ENCODE measurements at regions not wholly inside any gene's neighbourhood (a gene's known extent, or its start where the extent isn't known, plus 50 kb on each side); places are given as distances from the start of the nearest gene placed in this dataset.

GRCh38 chr2:150925611-150926010 lies 336.1 kb downstream of the RBM43 start:
- TF ChIP-seq POLR2AphosphoS5 (IDR thresholded peaks at IDR 0.05; ENCODE audit: low read depth, low read length) (no peak), SIN3A (IDR thresholded peaks at IDR 0.05; ENCODE audit: borderline replicate concordance, insufficient read depth, low read length) (no peak), TAF1 (IDR thresholded peaks at IDR 0.05; ENCODE audit: borderline replicate concordance, insufficient read depth, low read length) (no peak), FOXP2 (optimal IDR thresholded peaks at IDR 0.05; ENCODE audit: borderline replicate concordance, extremely low read depth, extremely low read length, insufficient read depth) (no peak)
- TF ChIP-seq, protein P1, sequence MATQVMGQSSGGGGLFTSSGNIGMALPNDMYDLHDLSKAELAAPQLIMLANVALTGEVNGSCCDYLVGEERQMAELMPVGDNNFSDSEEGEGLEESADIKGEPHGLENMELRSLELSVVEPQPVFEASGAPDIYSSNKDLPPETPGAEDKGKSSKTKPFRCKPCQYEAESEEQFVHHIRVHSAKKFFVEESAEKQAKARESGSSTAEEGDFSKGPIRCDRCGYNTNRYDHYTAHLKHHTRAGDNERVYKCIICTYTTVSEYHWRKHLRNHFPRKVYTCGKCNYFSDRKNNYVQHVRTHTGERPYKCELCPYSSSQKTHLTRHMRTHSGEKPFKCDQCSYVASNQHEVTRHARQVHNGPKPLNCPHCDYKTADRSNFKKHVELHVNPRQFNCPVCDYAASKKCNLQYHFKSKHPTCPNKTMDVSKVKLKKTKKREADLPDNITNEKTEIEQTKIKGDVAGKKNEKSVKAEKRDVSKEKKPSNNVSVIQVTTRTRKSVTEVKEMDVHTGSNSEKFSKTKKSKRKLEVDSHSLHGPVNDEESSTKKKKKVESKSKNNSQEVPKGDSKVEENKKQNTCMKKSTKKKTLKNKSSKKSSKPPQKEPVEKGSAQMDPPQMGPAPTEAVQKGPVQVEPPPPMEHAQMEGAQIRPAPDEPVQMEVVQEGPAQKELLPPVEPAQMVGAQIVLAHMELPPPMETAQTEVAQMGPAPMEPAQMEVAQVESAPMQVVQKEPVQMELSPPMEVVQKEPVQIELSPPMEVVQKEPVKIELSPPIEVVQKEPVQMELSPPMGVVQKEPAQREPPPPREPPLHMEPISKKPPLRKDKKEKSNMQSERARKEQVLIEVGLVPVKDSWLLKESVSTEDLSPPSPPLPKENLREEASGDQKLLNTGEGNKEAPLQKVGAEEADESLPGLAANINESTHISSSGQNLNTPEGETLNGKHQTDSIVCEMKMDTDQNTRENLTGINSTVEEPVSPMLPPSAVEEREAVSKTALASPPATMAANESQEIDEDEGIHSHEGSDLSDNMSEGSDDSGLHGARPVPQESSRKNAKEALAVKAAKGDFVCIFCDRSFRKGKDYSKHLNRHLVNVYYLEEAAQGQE (IDR thresholded peaks at IDR 0.05; ENCODE audit: insufficient read depth in 1 of 2, low read depth in 2 of 2, low read length in 2 of 2), result no peak

All from PFSK-1 (cell line).